NCI-H2171 (cell line): ENCODE measurements at regions not wholly inside any gene's neighbourhood (a gene's known extent, or its start where the extent isn't known, plus 50 kb on each side); places are given as distances from the start of the nearest gene placed in this dataset.

Experiments
- DNase-seq: peaks from one replicate; lab custom pipeline; 2025; lab: John Stamatoyannopoulos, UW

- no peak for DNase-seq
Measured at GRCh38 chr13:65034266-65034665, 2195.9 kb downstream of the PCDH9 start.

GRCh38 chr13:65032825-65033224 is 2197.3 kb downstream of the PCDH9 start:
- DNase-seq = no peak

DNA sequence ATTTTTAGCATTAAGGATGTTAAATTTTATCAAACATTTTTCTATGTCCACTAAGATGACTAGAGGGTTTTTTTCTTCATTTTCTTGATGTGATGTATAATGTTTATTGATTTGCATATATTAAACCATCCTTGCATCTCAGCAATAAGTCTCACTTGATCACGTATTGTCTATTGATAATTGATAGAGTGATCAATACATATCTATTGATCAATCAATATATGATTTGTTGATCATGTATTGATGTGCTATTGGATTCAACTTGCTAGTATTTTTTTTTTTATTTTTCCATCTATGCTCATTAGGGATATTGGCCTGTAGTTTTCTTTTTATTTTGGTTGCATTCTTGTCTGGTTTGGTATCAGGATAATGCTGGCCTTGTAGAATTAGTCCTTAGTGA is 2202.0 kb downstream of the PCDH9 start:
- DNase-seq = no peak

GRCh38 chr13:65026505-65026904 is 2203.6 kb downstream of the PCDH9 start:
- DNase-seq = no peak

GRCh38 chr13:65011378-65011777 is 2218.8 kb downstream of the PCDH9 start:
- DNase-seq = no peak

DNA sequence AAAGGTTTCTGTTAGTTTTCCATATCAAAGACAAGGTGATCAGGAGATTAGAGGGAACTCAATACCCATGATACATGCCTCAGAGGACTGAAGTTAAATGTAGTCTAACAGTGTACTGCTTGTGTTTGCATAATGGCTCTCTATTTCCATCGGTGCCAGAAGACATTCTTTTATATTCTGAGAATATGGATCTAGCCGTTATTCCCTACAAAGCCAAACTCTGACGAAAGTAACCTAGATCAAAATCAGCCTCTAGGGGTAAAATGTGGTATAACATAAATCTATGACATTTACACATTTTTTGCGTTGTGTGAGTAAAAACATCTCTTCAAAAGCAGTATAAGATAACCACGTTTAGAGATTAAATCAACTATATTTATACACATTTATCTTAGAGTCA is 2232.7 kb downstream of the PCDH9 start:
- no peak for DNase-seq

DNA sequence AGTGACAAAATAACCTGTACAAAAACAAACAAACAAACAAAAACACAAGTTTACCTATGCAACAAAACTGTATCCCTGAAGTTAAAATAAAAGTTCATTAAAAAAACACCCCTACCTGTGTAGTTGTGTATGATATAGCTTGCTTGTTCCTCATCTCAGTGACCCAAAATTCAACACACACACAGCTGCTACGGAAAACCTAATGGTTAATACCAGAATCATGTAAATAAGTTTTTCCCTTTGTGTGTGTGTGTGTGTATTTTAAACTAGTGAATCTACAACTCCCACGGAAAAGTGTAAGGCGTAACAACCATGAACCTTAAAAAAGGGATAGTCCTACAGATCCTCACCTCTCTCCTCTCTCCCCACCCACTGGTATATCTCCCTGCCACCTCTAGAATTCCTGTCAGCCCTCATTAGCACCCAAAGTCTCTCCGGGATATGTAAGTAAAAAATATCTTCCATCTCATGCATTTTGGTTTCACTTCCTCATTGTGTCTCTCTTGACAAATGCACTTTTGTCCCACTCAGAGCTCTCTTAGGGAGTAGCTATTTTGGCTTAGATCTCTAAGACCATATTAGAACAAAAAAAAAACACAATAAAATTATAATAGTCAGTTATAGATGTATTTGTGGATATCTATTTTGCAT is 2236.5 kb downstream of the PCDH9 start:
- no peak for DNase-seq

- no peak for DNase-seq
Measured at GRCh38 chr13:64992314-64992713, 2237.8 kb downstream of the PCDH9 start.

DNA sequence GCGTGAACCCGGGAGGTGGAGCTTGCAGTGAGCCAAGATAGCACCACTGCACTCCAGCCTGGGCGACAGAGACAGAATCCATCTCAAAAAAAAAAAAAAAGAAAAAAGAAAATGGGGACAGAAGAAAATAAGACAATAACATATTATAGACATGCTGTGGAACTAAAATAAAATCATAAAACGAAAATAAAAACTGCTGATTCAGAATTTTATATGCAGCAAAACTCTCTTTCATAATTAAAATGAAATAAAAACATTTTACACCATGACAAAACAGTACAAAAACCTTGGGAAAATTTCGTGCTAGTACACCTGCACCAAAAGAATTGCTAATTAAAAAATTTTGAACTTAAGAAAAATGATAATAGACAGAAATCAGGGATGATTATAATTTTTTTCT is 2245.1 kb downstream of the PCDH9 start:
- DNase-seq = no peak

- no peak for DNase-seq
Measured at GRCh38 chr13:64962404-64962803, 2267.7 kb downstream of the PCDH9 start.

- no peak for DNase-seq
Measured at GRCh38 chr13:64959276-64959675, 2270.9 kb downstream of the PCDH9 start.

- DNase-seq = no peak
Measured at GRCh38 chr13:64958106-64958505, 2272.0 kb downstream of the PCDH9 start.

- DNase-seq = no peak
Measured at GRCh38 chr13:64938660-64939059, 2291.5 kb downstream of the PCDH9 start.

DNA sequence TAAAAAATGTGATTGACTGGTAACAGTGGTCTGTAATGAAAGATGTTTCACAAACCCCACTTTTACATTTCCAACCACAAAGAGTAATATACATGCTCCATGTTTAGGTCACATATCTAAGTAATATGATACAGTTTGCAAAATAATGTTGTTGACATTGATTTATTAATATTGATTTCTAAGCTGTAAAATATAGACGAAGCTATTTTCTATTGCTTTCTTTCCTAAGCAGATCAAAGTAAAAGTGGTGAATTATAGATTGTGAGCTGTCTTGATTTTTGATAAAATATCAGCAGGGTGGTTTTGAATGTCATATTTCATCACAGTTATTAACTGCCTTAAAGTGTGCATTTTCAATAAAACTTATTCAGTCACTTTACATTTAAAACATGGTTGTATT is 2292.8 kb downstream of the PCDH9 start:
- DNase-seq = no peak

GRCh38 chr13:64936879-64937278 is 2293.3 kb downstream of the PCDH9 start:
- DNase-seq = no peak

DNA sequence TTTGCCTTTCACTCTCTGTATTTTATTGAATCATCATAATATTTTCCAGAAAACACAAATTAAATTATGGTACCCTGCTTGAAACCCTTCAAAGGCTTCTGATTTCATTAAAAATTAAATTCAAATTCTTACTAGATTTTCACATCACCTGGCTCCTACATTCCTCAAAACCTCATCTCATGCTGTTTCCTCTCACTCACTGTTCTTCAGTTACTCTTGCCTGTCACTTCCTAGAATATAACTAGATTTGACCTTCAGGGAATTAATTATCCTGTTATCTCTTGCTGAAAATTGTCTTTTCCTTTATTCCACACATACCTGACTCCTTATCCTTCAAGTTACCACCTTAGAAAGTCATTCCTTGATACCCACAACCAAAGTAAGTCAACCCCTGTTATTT is 2294.7 kb downstream of the PCDH9 start:
- DNase-seq = no peak

DNA sequence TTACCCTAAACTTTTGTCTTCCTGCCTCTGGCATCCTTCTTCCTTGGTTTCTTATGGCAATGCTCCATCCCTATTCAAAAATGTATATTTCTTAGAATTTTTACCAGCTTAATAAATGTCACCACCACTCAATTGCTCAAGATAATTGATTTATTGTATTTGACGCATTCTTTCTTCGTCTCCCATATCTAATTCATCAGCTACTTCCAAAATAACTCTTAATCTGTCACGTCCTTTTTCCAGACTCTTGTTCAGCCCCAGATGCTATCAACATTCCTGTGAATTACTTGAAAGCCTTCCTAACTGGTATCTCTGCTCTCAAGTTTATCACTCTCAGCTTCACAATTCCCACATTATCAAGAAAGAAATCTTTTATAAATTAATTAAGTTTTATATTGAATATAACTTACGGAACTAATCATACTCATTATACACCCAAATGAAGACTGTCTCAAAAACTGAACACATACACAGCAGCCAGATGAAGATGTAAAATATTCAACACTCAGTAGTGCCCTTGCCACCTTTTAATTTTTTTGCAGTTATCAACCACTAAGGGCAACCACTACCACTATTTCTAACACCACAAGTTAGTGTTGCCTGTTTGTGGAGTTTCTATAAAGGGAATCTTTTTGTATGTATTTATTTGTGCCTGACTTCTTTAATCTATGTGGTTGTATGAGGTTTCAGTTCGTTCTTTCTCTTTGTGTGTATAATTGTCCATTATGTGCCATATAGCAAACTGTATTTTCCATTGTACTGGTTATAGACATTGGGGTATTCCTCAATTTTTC is 2295.4 kb downstream of the PCDH9 start:
- DNase-seq = no peak

- no peak for DNase-seq
Measured at GRCh38 chr13:64930636-64931035, 2299.5 kb downstream of the PCDH9 start.

DNA sequence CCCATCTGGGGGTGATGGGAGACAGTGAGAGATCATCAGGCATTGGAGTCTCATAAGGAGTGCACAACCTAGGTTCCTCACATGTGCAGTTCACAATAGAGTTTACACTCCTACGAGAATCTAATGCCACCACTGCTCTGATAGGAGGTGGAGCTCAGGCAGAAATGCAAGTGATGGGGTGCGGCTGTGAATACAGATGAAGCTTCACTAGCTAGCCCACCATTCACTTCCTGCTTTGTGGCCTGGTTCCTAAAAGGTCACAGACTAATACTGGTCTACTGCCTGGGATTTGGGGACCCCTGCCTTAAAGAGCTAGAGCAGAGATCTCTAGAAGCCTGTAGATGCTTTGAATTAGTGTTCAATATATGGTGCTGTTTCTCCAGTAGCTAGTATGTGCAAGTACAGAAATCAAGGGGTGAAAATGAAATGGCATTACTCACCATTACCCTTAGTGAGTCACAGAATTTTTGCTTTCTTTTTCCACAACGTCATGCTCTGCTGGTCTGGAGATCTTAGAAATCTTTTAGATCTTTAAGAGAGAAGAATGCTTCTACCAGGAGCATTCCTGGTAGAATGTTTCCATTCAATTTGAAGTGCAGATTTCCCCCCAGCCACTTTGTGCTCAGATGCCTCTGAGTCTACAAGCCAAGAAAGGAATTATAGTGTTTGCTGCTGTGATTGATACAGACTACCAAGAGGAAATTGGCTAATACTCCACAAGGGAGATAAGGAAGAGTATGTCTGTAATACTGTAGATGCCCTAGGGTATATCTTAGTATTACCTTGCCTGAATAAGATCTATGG is 2301.2 kb downstream of the PCDH9 start:
- no peak for DNase-seq

- no peak for DNase-seq
Measured at GRCh38 chr13:64925727-64926126, 2304.4 kb downstream of the PCDH9 start.

GRCh38 chr13:64925284-64925683 is 2304.9 kb downstream of the PCDH9 start:
- DNase-seq = no peak

DNA sequence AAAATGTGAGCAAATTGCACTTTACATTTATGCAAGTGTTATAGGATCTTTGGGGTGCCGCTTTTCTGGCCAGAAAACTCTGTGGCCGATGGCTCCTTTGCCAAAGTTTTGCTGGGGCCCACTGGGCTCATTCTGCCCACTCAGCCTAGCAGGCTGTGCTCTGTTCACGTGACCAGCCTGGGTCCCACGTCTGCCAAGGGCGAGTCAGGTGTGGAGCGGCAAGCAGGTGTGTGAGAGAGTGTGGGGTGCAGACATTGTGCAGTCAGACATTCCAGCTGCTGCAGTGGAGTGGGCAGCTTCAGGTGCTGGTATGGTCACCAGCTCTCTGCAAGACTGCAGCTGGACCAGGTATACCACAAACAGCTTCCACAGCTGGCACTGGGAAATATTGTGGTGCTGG is 2305.7 kb downstream of the PCDH9 start:
- DNase-seq = no peak

DNA sequence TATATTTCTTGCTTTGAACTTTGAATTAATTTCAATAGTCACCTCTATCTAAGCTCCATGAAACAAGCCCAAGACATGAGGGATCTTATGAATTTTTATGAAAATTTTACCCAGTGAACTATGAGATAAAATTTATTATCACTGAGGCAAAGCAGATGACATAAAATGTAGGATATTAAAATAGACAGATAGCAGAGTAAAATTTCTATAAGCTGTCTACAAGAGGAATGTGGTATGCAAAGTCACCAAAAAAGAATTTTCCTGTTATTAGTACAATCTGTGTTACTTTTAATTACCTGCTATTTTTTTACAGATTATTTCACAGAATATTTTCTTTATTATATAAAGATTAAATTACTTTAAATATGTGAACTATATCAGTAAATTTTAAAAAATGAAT is 2312.6 kb downstream of the PCDH9 start:
- no peak for DNase-seq
